BJ (cell line): ENCODE measurements at regions not wholly inside any gene's neighbourhood (a gene's known extent, or its start where the extent isn't known, plus 50 kb on each side); places are given as distances from the start of the nearest gene placed in this dataset.

Experiments used
- CTCF ChIA-PET: fragments of 350-600 bp; formaldehyde crosslinking; extraction: SDS; loops from one replicate; lab custom pipeline; 2021; ENCODE audit warnings: antibody characterized with exemption, inconsistent platforms; lab: Yijun Ruan, JAX
- POLR2A ChIA-PET: fragments of 300-600 bp; sonication (Branson Sonifier 250); formaldehyde crosslinking; extraction: SDS; loops from one replicate; lab custom pipeline; 2021; ENCODE audit warnings: antibody characterized with exemption; lab: Charles Lee
- DNase-seq: peaks from one replicate; pipeline ENCODE4 v3.0.0-alpha.2; 2011; ENCODE audit warnings: low read depth
- H3K27me3 ChIP-seq: 2 replicates; pipeline ENCODE4 v1.6.0; 2011; ENCODE audit warnings: low read length; ENCODE audit not compliant: control insufficient read depth, insufficient read depth
- H3K36me3 ChIP-seq: 2 replicates; pipeline ENCODE4 v1.5.1; 2011; ENCODE audit warnings: low read length; ENCODE audit not compliant: control insufficient read depth, insufficient read depth
- H3K4me3 ChIP-seq: 2 replicates; pipeline ENCODE4 v1.5.1; 2011; ENCODE audit warnings: low read depth, mild to moderate bottlenecking, control low read depth, low read length
- CTCF ChIP-seq: IDR thresholded peaks from 2 replicates; pipeline ENCODE4 v1.5.1; 2011; ENCODE audit warnings: low read depth, mild to moderate bottlenecking, control low read depth, inconsistent platforms, low read length, moderate library complexity; ENCODE audit not compliant: insufficient read depth

- H3K36me3 ChIP-seq = no peaks in the 10 kb centered on the region
- no peak overlapping the region for H3K4me3 ChIP-seq
- no peak for TF ChIP-seq CTCF
- DNase-seq = no peak
- no peaks in the 10 kb centered on the region for H3K27me3 ChIP-seq
- CTCF ChIA-PET = no interaction called here
- POLR2A ChIA-PET = no interaction called here
Observed at GRCh38 chr3:147497286-147497685, 88.1 kb downstream of the ZIC1 start.

- no peak for DNase-seq
- no peak for TF ChIP-seq CTCF
- CTCF ChIA-PET = interaction anchor here (1.0 kb wide), 1 partner anchor 10 kb away, joined by 3 read pairs; no protein-coding TSS in a partner anchor
- Histone ChIP-seq H3K36me3 (no peaks in the 10 kb centered on the region), H3K27me3 (no peaks in the 10 kb centered on the region), H3K4me3 (no peak overlapping the region)
- POLR2A ChIA-PET = no interaction called here
Observed at GRCh38 chr3:147507638-147508286, 98.6 kb downstream of the ZIC1 start.

GRCh38 chr3:147509448-147509847 is 100.3 kb downstream of the ZIC1 start:
- POLR2A ChIA-PET = no interaction called here
- no peaks in the 10 kb centered on the region for H3K36me3 ChIP-seq
- no peaks in the 10 kb centered on the region for H3K27me3 ChIP-seq
- no peak for TF ChIP-seq CTCF
- H3K4me3 ChIP-seq = no peak overlapping the region
- CTCF ChIA-PET = no interaction called here
- no peak for DNase-seq

GRCh38 chr3:147513785-147514184 is 104.6 kb downstream of the ZIC1 start:
- no peaks in the 10 kb centered on the region for H3K27me3 ChIP-seq
- CTCF ChIA-PET = interaction anchor here (0.6 kb wide), 1 partner anchor 44 kb away, joined by 3 read pairs; no protein-coding TSS in a partner anchor
- no peak overlapping the region for H3K4me3 ChIP-seq
- POLR2A ChIA-PET = no interaction called here
- no peaks in the 10 kb centered on the region for H3K36me3 ChIP-seq
- TF ChIP-seq CTCF = no peak
- DNase-seq = no peak

GRCh38 chr3:147514366-147515160 is 105.4 kb downstream of the ZIC1 start:
- CTCF ChIA-PET = interaction anchor here (0.6 to 1.0 kb wide), 2 partner anchors 45 to 99 kb away, joined by 3 read pairs; no protein-coding TSS in a partner anchor
- TF ChIP-seq CTCF = no peak
- no peak overlapping the region for H3K4me3 ChIP-seq
- no peak for DNase-seq
- no peaks in the 10 kb centered on the region for H3K27me3 ChIP-seq
- POLR2A ChIA-PET = no interaction called here
- no peaks in the 10 kb centered on the region for H3K36me3 ChIP-seq
